ENCODE measurements at regions not wholly inside any gene's neighbourhood (a gene's known extent, or its start where the extent isn't known, plus 50 kb on each side); places are given as distances from the start of the nearest gene placed in this dataset.

- no peak for DNase-seq
Observed at GRCh38 chr10:47237316-47238260, 62.4 kb upstream of the GDF10 start.

DNA sequence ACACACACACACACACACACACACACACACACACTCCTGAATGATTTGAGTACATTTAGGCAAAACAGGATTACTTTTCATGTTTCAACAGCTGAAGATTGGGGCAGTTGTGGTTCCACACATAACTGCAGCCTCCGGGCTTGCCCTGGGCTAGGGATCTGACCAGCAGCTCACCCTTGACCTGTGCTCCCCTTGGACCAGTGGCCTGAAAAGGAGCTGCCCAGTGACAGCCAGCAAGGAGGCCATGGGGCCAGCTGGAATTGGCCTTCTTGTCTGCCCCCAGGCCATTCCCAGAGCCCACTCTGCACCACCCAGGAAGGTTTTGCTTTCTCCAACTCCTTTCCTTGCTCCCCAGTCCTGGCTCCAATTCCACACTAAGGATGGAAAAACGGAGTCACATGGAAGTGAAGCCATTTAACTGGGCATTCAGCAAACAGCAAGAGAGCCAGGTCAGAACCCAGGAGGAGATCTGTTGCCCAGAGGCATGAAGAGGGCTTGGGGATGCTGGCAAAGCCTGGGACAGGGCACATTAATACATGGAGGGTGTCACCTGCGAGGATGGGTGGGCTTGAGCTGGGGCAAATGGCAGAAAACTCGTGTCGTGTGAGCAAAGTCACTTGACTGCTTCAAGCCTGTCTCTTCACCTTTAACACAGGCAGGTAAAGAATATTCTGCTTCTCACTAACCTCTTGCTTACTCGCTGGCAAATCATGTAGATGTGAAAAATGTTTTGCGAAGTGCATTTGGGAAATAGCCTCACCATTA, 61.5 kb upstream of the GDF10 start:
- no peak for DNase-seq

GRCh38 chr10:47239211-47239610, 60.8 kb upstream of the GDF10 start:
- no peak for DNase-seq

DNA sequence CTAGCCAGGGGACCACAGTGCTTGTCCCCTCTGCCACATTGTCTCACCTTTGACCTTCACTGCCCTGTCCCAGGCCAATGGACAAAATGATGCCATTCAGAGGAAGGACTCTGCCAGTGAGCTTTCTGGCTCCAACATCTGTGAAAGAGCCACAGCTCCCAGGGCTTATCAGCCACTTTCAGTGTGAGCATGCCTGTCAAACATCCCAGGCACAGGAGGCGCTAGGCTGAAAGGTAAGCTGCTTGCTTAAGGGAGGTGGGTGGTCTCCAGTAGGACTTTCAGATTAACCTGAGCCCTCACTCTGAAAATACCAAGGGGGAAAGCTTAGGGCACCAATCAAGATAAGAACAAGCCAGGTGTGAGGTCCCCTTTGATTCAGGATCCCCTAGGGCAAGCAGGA, 59.8 kb upstream of the GDF10 start:
- no peak for DNase-seq

GRCh38 chr10:47241256-47241655, 58.7 kb upstream of the GDF10 start:
- no peak for DNase-seq

DNA sequence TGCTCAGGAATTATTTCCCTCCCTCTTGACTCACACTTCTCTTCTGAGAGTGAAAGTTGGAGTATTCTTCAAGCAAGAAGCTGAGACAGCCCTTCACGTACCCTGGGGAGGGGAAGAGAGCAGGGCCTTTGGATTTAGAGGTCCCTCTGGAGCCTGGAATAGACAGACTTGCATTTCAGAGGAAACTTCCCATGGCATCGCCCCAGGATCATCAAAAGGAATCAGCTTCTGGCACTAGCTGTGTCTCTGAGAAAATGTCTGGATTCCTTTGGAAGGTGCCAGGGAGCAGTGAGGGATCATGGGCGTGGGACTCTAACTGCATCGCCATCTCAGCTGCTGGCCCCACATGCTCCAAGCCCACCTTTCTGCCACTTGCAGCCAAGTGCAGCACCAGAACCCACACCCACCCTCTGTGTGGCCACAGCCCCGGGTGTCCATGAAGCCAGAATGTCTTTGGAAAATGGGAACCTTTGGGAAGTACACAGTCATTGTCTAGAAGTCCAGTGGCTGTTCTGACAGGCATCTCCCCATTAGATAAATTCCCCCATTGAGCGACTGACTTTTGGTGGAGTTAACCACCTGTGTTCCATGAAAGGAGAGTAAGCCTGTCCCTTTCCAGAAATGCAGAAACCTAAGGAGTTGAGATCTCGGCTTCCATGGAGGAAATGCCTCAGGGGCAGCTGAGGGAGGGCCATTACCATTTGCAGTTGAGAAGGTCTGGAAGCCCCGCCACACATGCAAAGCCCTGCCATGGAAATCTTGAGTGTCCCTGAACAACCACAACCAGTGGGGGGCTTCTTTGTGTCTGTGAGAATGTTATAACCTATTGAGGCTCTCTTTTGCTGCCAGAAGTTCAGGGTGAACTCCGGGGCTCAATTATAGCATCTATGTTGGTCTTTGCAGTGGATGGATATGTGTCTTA, 57.8 kb upstream of the GDF10 start:
- no peak for DNase-seq

DNA sequence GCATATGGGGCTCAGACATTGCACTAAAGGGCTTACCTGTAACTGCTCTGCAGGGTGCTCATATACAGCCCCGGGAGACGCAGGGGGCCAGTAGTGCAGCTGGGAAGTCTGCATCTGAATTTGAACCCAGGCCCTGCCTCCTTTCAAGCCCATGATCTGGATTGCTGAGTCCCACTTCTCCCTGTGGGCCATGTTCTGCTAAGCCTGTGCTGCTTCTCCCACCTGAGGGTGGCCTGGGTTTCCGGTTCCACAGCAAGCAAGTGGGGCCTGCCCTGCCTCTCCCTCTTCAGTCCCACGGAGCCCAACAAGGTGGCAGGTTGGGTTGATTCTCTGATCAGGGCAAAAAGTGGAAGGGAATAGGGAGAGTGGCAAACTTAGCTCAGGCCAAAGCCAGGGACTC, 56.6 kb upstream of the GDF10 start:
- DNase-seq: no peak

- no peak for DNase-seq
Observed at GRCh38 chr10:47243791-47244190, 56.2 kb upstream of the GDF10 start.

GRCh38 chr10:47244560-47245500, 55.2 kb upstream of the GDF10 start:
- no peak for DNase-seq

- DNase-seq: no peak
Observed at GRCh38 chr10:47245731-47246350, 54.2 kb upstream of the GDF10 start.

DNA sequence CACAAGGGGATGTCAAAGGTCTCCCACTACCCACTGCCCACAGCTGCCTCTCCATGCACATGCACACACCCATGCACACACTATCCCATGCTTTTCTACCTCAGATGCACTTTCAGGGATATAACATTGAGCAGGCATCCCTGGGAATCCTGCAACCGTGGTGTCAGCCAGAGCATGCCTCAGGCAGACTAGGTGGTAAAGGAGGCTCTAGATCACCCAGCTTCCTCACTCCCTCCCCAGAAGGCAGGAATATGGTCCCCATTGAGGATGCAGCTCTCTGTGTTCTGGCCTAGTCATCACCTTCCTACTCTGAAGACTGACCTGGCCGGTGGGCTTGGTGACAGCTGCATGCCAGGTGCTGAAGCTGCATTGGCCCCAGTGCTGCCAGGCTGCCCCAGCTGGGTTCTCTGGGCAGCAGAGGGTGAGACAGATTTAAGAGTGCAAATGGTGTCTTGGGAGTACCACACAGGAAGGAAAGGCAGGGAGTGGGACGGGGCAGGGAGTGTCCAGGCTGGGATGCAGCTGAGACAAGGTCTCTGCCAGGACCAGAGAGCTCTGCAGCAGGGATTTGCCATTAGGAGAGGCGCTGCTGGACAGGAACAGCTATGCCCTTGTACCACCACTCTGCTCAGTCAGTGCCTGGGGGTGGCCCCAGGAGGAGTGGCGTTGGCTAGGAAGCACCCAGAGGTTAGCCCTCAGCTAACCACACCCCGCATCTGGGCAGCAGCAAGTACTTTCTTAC, 53.4 kb upstream of the GDF10 start:
- DNase-seq: no peak

DNA sequence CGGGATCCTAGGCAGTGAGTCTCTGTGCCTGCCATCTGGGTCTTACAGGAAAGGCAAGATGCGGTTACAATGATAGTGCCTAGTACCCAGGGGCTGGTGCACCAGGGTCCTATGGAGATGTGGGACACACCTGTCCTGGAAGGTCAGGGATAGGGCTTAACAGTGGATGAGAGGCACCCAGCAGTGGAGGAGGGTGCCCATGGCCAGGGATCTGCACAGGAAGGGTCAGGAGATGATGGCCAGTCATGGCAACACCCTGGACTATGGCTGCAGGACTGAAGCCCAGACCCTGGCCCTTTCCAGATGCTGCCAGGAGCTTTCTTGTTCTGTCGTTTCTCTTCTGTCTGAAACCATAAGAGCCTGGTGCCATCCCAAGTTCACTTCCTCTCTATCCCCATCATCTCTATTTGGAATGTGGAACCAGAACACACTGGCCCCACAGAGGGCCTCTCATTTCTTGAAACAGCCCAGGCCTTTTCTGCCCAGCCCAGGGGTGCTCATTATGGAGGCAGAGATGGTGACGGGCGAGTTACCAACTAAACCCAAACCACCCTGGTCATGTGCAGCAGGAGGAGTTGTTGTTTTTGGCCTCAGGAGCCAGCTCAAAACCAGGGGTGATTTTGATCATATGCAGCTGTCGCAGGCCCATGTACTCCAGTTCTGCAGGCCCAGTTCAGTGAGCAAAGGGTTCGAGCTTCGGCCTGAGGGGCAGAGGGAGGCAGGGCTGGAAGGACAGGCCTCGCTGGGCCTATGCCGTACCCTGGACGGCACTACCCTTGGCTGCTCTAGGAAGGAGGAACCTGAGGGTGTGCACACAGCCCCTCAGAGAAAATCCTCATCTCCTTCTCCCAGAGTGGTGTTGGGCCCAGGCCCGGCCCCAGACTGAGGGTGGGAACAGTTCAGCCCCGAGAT, 52.6 kb upstream of the GDF10 start:
- no peak for DNase-seq

DNA sequence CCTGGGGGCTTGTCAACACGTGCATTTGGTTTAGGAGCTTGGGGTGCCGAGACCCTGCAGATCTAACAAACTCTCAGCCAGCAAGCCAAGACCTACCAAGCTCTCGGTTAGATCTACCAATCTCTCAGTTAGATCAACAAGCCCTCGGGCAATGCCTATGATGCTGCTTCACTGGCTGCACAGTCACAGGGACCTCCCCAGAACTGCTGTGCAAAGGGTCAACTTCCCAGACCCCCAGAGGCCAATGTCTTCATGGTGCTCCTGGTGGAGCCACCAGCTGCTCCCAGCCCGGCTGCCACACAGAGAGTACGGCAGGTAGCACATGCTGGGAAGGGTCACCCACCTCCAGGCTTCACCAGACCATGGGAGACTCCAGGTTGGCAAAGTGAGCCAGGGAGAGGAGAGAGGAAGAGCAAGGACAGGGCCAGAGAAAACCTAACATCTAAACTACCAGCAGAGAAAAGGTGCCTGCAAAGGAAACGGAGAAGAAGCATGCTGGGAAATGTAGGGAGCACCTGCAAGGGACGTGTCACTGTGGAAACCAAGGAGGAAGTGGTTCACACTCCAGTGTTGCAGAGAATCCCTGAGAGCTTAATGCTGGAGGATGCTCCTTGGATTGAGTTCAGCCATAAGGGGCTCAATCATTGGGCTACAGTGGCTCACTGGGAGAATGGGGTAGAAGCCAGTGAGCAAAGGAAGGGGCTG, 51.5 kb upstream of the GDF10 start:
- DNase-seq: no peak

DNA sequence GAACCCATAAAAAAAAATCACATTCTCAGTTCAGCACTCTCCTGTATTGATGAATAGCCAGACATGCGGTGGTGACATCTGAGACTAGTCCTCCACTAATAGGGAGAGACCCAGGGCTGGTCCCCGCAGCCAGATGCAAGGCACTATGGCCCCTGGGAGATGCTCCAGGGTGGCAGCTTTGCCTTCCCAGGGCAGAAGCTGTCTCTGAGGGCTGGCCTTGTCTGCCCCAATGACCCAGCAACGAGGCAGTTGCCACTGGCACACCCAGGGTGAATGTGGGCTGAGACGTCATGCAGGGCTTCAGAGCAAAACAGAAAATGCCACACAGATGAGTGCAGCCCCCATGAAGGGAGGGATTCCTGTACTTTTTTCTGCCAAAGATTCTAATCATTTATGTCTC, 50.1 kb upstream of the GDF10 start:
- no peak for DNase-seq
